ENCODE measurements at regions not wholly inside any gene's neighbourhood (a gene's known extent, or its start where the extent isn't known, plus 50 kb on each side); places are given as distances from the start of the nearest gene placed in this dataset.

GRCh38 chr3:187906416-187906815 lies 161.1 kb upstream of the BCL6 start:
- no peak for DNase-seq

- no peak for DNase-seq
These were observed 161.7 kb upstream of the BCL6 start for GRCh38 chr3:187906920-187907319.

GRCh38 chr3:187909866-187910265 lies 164.6 kb upstream of the BCL6 start:
- no peak for DNase-seq

- no peak for DNase-seq
These were observed 166.7 kb upstream of the BCL6 start for GRCh38 chr3:187912007-187912406.

GRCh38 chr3:187913617-187914033 lies 168.4 kb upstream of the BCL6 start:
- DNase-seq, result no peak

GRCh38 chr3:187914231-187914630 lies 169.0 kb upstream of the BCL6 start:
- DNase-seq, result no peak

- DNase-seq, result no peak
These were observed 170.8 kb upstream of the BCL6 start for GRCh38 chr3:187916072-187916471.

- DNase-seq, result no peak
These were observed 172.9 kb upstream of the BCL6 start for GRCh38 chr3:187918081-187918644.

GRCh38 chr3:187919048-187919447 lies 173.8 kb upstream of the BCL6 start:
- no peak for DNase-seq

- no peak for DNase-seq
These were observed 174.3 kb upstream of the BCL6 start for GRCh38 chr3:187919544-187919943.

- DNase-seq, result no peak
These were observed 174.8 kb upstream of the BCL6 start for GRCh38 chr3:187920030-187920429.

- DNase-seq, result no peak
These were observed 175.6 kb upstream of the BCL6 start for GRCh38 chr3:187920913-187921312.

- no peak for DNase-seq
These were observed 176.3 kb upstream of the BCL6 start for GRCh38 chr3:187921391-187922074.

- no peak for DNase-seq
These were observed 177.6 kb upstream of the BCL6 start for GRCh38 chr3:187922704-187923416.

GRCh38 chr3:187924651-187925050 lies 179.4 kb upstream of the BCL6 start:
- no peak for DNase-seq

GRCh38 chr3:187925326-187925725 lies 180.1 kb upstream of the BCL6 start:
- peak in 1 of 2 experiments; percentile 45 for DNase-seq

GRCh38 chr3:187926620-187927019 lies 181.4 kb upstream of the BCL6 start:
- no peak for DNase-seq

GRCh38 chr3:187927565-187927964 lies 182.3 kb upstream of the BCL6 start:
- no peak for DNase-seq

- DNase-seq, result no peak
These were observed 184.0 kb upstream of the BCL6 start for GRCh38 chr3:187929112-187929816.

GRCh38 chr3:187930021-187930420 lies 184.8 kb upstream of the BCL6 start:
- DNase-seq, result no peak

GRCh38 chr3:187931101-187931500 lies 185.8 kb upstream of the BCL6 start:
- no peak for DNase-seq

- no peak for DNase-seq
These were observed 186.6 kb upstream of the BCL6 start for GRCh38 chr3:187931770-187932278.

- DNase-seq, result no peak
These were observed 187.3 kb upstream of the BCL6 start for GRCh38 chr3:187932530-187932929.

All from NCI-H446 (cell line).